ENCODE measurements at regions not wholly inside any gene's neighbourhood (a gene's known extent, or its start where the extent isn't known, plus 50 kb on each side); places are given as distances from the start of the nearest gene placed in this dataset.
"Not testable (repeated sequence)": the region's sequence is repeated elsewhere in the genome, so short reads cannot be mapped to it uniquely, and the experiment has no call there.

- H3K36me3 ChIP-seq (replicated peaks in 1 of 2; ENCODE audit: control insufficient read depth in 2 of 2, insufficient read depth in 2 of 2, low read length in 2 of 2); H3K14ac ChIP-seq (ENCODE audit: low read length); H3K4me2 ChIP-seq (ENCODE audit: insufficient read depth, low read length, poor library complexity, severe bottlenecking); H3K27me3 ChIP-seq (ENCODE audit: control insufficient read depth in 3 of 3, insufficient read depth in 3 of 3, low read depth in 1 of 3, low read length in 3 of 3); H2BK120ac ChIP-seq (ENCODE audit: low read depth, low read length); H3K27ac ChIP-seq (replicated peaks; ENCODE audit: low read length); H3K9ac ChIP-seq (ENCODE audit: low read depth, low read length, poor library complexity); H2AK5ac ChIP-seq (ENCODE audit: low read depth, low read length); H2BK15ac ChIP-seq (ENCODE audit: low read length); H3K4ac ChIP-seq (ENCODE audit: low read length); H2BK12ac ChIP-seq (ENCODE audit: low read length); H3K18ac ChIP-seq (ENCODE audit: low read length); H4K91ac ChIP-seq (ENCODE audit: low read depth, low read length, poor library complexity); H3K23ac ChIP-seq (ENCODE audit: low read depth, low read length, poor library complexity); H3K9me3 ChIP-seq (replicated peaks in 1 of 2; ENCODE audit: control insufficient read depth in 2 of 2, insufficient read depth in 1 of 2, low read depth in 1 of 2, low read length in 2 of 2); DNase-seq (ENCODE audit: low spot score); H3K4me1 ChIP-seq (ENCODE audit: control insufficient read depth in 2 of 2, insufficient read depth in 1 of 2, low read depth in 1 of 2, low read length in 2 of 2); H2BK5ac ChIP-seq (ENCODE audit: low read length); H4K8ac ChIP-seq (ENCODE audit: low read depth, low read length); H2AFZ ChIP-seq (ENCODE audit: low read length); H3K79me1 ChIP-seq (ENCODE audit: low read depth, low read length); H3K4me3 ChIP-seq (ENCODE audit: low read length in 2 of 2): not testable (repeated sequence)
- no CpG with 5 or more reads among the region's 11 CpGs for WGBS, 2 donors (ENCODE audit: extremely low coverage in 2 of 2, insufficient read length in 2 of 2, insufficient replicate concordance in 1 of 2)
These were observed 154.8 kb upstream of the PABPC3 start for GRCh38 chr13:24941023-24941713.

GRCh38 chr13:24943136-24943535, 152.8 kb upstream of the PABPC3 start:
- Histone ChIP-seq H3K9me3 (replicated peaks in 1 of 2; ENCODE audit: control insufficient read depth in 2 of 2, insufficient read depth in 1 of 2, low read depth in 1 of 2, low read length in 2 of 2) (no peaks in the 10 kb centered on the region), H3K4ac (ENCODE audit: low read length) (no peak overlapping the region), H2BK5ac (ENCODE audit: low read length) (no peak overlapping the region), H3K4me2 (ENCODE audit: insufficient read depth, low read length, poor library complexity, severe bottlenecking) (no peak overlapping the region), H3K36me3 (replicated peaks in 1 of 2; ENCODE audit: control insufficient read depth in 2 of 2, insufficient read depth in 2 of 2, low read length in 2 of 2) (no peaks in the 10 kb centered on the region), H3K18ac (ENCODE audit: low read length) (no peak overlapping the region), H3K4me3 (ENCODE audit: low read length in 2 of 2) (no peak overlapping the region), H2BK12ac (ENCODE audit: low read length) (no peak overlapping the region), H2BK120ac (ENCODE audit: low read depth, low read length) (no peak overlapping the region), H3K27me3 (ENCODE audit: control insufficient read depth in 3 of 3, insufficient read depth in 3 of 3, low read depth in 1 of 3, low read length in 3 of 3) (no peaks in the 10 kb centered on the region), H3K14ac (ENCODE audit: low read length) (no peak overlapping the region), H3K4me1 (ENCODE audit: control insufficient read depth in 2 of 2, insufficient read depth in 1 of 2, low read depth in 1 of 2, low read length in 2 of 2) (no peaks in the 10 kb centered on the region), H3K79me1 (ENCODE audit: low read depth, low read length) (no peaks in the 10 kb centered on the region), H2AFZ (ENCODE audit: low read length) (no peak overlapping the region), H2BK15ac (ENCODE audit: low read length) (no peak overlapping the region), H3K23ac (ENCODE audit: low read depth, low read length, poor library complexity) (no peak overlapping the region), H3K9ac (ENCODE audit: low read depth, low read length, poor library complexity) (no peak overlapping the region), H3K27ac (replicated peaks; ENCODE audit: low read length) (no peak overlapping the region), H4K8ac (ENCODE audit: low read depth, low read length) (no peak overlapping the region), H2AK5ac (ENCODE audit: low read depth, low read length) (no peak overlapping the region), H4K91ac (ENCODE audit: low read depth, low read length, poor library complexity) (no peak overlapping the region)
- no CpG with 5 or more reads among the region's 6 CpGs for WGBS, 2 donors (ENCODE audit: extremely low coverage in 2 of 2, insufficient read length in 2 of 2, insufficient replicate concordance in 1 of 2)
- DNase-seq (ENCODE audit: low spot score), result no peak

GRCh38 chr13:24944073-24944472, 151.9 kb upstream of the PABPC3 start:
- H2BK15ac ChIP-seq (ENCODE audit: low read length); H3K4me3 ChIP-seq (ENCODE audit: low read length in 2 of 2); H2BK5ac ChIP-seq (ENCODE audit: low read length); H3K9me3 ChIP-seq (replicated peaks in 1 of 2; ENCODE audit: control insufficient read depth in 2 of 2, insufficient read depth in 1 of 2, low read depth in 1 of 2, low read length in 2 of 2); H2AK5ac ChIP-seq (ENCODE audit: low read depth, low read length); H3K27ac ChIP-seq (replicated peaks; ENCODE audit: low read length); H3K27me3 ChIP-seq (ENCODE audit: control insufficient read depth in 3 of 3, insufficient read depth in 3 of 3, low read depth in 1 of 3, low read length in 3 of 3); H3K9ac ChIP-seq (ENCODE audit: low read depth, low read length, poor library complexity); H2AFZ ChIP-seq (ENCODE audit: low read length); H3K14ac ChIP-seq (ENCODE audit: low read length); H2BK120ac ChIP-seq (ENCODE audit: low read depth, low read length); H3K4me1 ChIP-seq (ENCODE audit: control insufficient read depth in 2 of 2, insufficient read depth in 1 of 2, low read depth in 1 of 2, low read length in 2 of 2); H3K4me2 ChIP-seq (ENCODE audit: insufficient read depth, low read length, poor library complexity, severe bottlenecking); H3K4ac ChIP-seq (ENCODE audit: low read length); H3K23ac ChIP-seq (ENCODE audit: low read depth, low read length, poor library complexity); H3K79me1 ChIP-seq (ENCODE audit: low read depth, low read length); DNase-seq (ENCODE audit: low spot score); H2BK12ac ChIP-seq (ENCODE audit: low read length); H4K8ac ChIP-seq (ENCODE audit: low read depth, low read length); H3K36me3 ChIP-seq (replicated peaks in 1 of 2; ENCODE audit: control insufficient read depth in 2 of 2, insufficient read depth in 2 of 2, low read length in 2 of 2); H3K18ac ChIP-seq (ENCODE audit: low read length); H4K91ac ChIP-seq (ENCODE audit: low read depth, low read length, poor library complexity): not testable (repeated sequence)
- WGBS, 2 donors (ENCODE audit: extremely low coverage in 2 of 2, insufficient read length in 2 of 2, insufficient replicate concordance in 1 of 2), result no CpG with 5 or more reads among the region's 4 CpGs

- not testable (repeated sequence) for H3K14ac ChIP-seq (ENCODE audit: low read length); H3K4ac ChIP-seq (ENCODE audit: low read length)
These were observed 147.0 kb upstream of the PABPC3 start for GRCh38 chr13:24948977-24949376.

More at GRCh38 chr13:24948977-24949376, 147.0 kb upstream of the PABPC3 start:
- H3K4me3 ChIP-seq (ENCODE audit: low read length in 2 of 2); H4K8ac ChIP-seq (ENCODE audit: low read depth, low read length); H3K4me2 ChIP-seq (ENCODE audit: insufficient read depth, low read length, poor library complexity, severe bottlenecking); H3K18ac ChIP-seq (ENCODE audit: low read length); H3K36me3 ChIP-seq (replicated peaks in 1 of 2; ENCODE audit: control insufficient read depth in 2 of 2, insufficient read depth in 2 of 2, low read length in 2 of 2); H2BK15ac ChIP-seq (ENCODE audit: low read length); H3K9me3 ChIP-seq (replicated peaks in 1 of 2; ENCODE audit: control insufficient read depth in 2 of 2, insufficient read depth in 1 of 2, low read depth in 1 of 2, low read length in 2 of 2); H3K4me1 ChIP-seq (ENCODE audit: control insufficient read depth in 2 of 2, insufficient read depth in 1 of 2, low read depth in 1 of 2, low read length in 2 of 2); H4K91ac ChIP-seq (ENCODE audit: low read depth, low read length, poor library complexity); H2AFZ ChIP-seq (ENCODE audit: low read length); H2AK5ac ChIP-seq (ENCODE audit: low read depth, low read length); H3K23ac ChIP-seq (ENCODE audit: low read depth, low read length, poor library complexity); H3K9ac ChIP-seq (ENCODE audit: low read depth, low read length, poor library complexity); H3K27ac ChIP-seq (replicated peaks; ENCODE audit: low read length); H2BK12ac ChIP-seq (ENCODE audit: low read length); H3K27me3 ChIP-seq (ENCODE audit: control insufficient read depth in 3 of 3, insufficient read depth in 3 of 3, low read depth in 1 of 3, low read length in 3 of 3); DNase-seq (ENCODE audit: low spot score); H3K79me1 ChIP-seq (ENCODE audit: low read depth, low read length); H2BK120ac ChIP-seq (ENCODE audit: low read depth, low read length); H2BK5ac ChIP-seq (ENCODE audit: low read length): not testable (repeated sequence)
- WGBS, 2 donors (ENCODE audit: extremely low coverage in 2 of 2, insufficient read length in 2 of 2, insufficient replicate concordance in 1 of 2), result no CpG with 5 or more reads among the region's 2 CpGs

All from neuronal stem cell (in vitro differentiated cells).